Activated CD8-positive, alpha-beta memory T cell treated with anti-CD3 and anti-CD28 coated beads, Interleukin-2, amount 50 U/mL, for 48 hours (primary cell): ENCODE measurements at regions not wholly inside any gene's neighbourhood (a gene's known extent, or its start where the extent isn't known, plus 50 kb on each side); places are given as distances from the start of the nearest gene placed in this dataset.

Experiments used
- DNase-seq: peaks from one replicate; pipeline ENCODE4 v3.0.0-alpha.2; 2020

GRCh38 chr13:73929287-73929932, 204.8 kb downstream of the KLF12 start:
- DNase-seq, result no peak

- no peak for DNase-seq
Observed at GRCh38 chr13:73924607-73925006, 209.6 kb downstream of the KLF12 start.

GRCh38 chr13:73922493-73923393, 211.5 kb downstream of the KLF12 start:
- DNase-seq, result no peak

- no peak for DNase-seq
Observed at GRCh38 chr13:73918691-73919090, 215.5 kb downstream of the KLF12 start.

- DNase-seq, result no peak
Observed at GRCh38 chr13:73913751-73914518, 220.3 kb downstream of the KLF12 start.

GRCh38 chr13:73913079-73913740, 221.0 kb downstream of the KLF12 start:
- no peak for DNase-seq

GRCh38 chr13:73911361-73911760, 222.8 kb downstream of the KLF12 start:
- DNase-seq, result no peak

GRCh38 chr13:73910733-73911132, 223.5 kb downstream of the KLF12 start:
- no peak for DNase-seq

- DNase-seq, result no peak
Observed at GRCh38 chr13:73908809-73909208, 225.4 kb downstream of the KLF12 start.

- DNase-seq, result no peak
Observed at GRCh38 chr13:73904625-73905024, 229.6 kb downstream of the KLF12 start.

GRCh38 chr13:73903561-73903960, 230.6 kb downstream of the KLF12 start:
- DNase-seq, result no peak

GRCh38 chr13:73902847-73903246, 231.4 kb downstream of the KLF12 start:
- DNase-seq, result no peak

GRCh38 chr13:73902296-73902695, 231.9 kb downstream of the KLF12 start:
- DNase-seq, result no peak

GRCh38 chr13:73901324-73902068, 232.7 kb downstream of the KLF12 start:
- DNase-seq, result no peak

- DNase-seq, result no peak
Observed at GRCh38 chr13:73900591-73900990, 233.6 kb downstream of the KLF12 start.

- no peak for DNase-seq
Observed at GRCh38 chr13:73898899-73899298, 235.3 kb downstream of the KLF12 start.

GRCh38 chr13:73898276-73898675, 235.9 kb downstream of the KLF12 start:
- no peak for DNase-seq

- DNase-seq, result no peak
Observed at GRCh38 chr13:73894995-73895571, 239.1 kb downstream of the KLF12 start.

- DNase-seq, result no peak
Observed at GRCh38 chr13:73893833-73894232, 240.4 kb downstream of the KLF12 start.

GRCh38 chr13:73891805-73892204, 242.4 kb downstream of the KLF12 start:
- no peak for DNase-seq

- no peak for DNase-seq
Observed at GRCh38 chr13:73883162-73883561, 251.0 kb downstream of the KLF12 start.

- DNase-seq, result no peak
Observed at GRCh38 chr13:73880365-73880764, 253.8 kb downstream of the KLF12 start.
